ENCODE measurements at regions not wholly inside any gene's neighbourhood (a gene's known extent, or its start where the extent isn't known, plus 50 kb on each side); places are given as distances from the start of the nearest gene placed in this dataset.

GRCh38 chr1:239717918-239718184 lies 331.5 kb downstream of the CHRM3 start:
- no peak for DNase-seq (ENCODE audit: extremely low read depth in 1 of 11, low read depth in 9 of 11, low spot score in 4 of 11)

DNA sequence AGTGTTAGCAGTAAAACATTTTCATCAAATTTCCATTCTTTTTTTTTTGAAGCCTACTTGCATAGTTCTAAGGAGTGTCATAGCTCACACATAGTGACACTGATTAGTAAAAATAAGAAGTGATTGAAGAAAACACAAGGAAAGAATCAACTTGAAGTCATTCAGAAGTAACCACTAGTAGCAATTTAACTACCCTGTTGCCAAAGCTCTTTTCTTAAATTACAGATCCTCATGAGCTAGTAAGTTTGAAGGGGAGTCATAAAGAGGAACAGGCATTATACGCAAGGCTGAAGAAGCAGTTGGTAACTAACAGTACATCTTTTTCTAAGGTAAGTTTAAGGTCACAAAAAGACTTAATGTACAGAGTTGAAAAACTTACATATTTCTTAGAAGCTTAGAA lies 332.2 kb downstream of the CHRM3 start:
- DNase-seq (ENCODE audit: extremely low read depth in 1 of 11, low read depth in 9 of 11, low spot score in 4 of 11): no peak

DNA sequence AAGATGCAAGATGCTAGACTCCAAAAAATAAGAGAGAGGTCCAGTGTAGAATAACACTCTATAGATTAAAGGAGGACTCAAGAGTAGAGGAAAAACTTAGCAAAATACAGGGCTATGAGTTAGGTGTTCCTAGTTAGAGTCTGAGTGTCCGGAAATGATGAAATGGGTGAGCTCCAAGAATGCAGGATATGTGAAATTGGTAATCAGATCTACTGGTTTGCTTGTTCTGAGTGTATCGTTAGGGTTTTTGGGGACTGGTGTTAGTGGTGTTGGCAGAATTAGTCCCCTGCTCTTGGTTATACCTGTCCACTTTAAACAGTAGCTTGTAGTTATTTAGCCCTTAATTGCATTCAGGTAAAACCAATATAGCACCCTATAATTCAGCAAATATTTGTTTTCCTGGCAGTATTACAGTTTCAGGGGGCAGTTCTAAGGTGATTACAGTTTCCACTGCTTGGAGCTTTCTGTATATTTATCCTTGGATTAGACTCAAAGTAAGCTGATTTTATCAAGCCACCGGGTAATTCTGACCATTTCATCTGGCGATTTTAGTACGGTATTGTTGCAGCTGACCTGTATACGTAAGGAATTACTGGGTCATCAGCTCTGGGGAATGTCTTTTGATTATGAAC lies 332.7 kb downstream of the CHRM3 start:
- no peak for DNase-seq (ENCODE audit: extremely low read depth in 1 of 11, low read depth in 9 of 11, low spot score in 4 of 11)

DNA sequence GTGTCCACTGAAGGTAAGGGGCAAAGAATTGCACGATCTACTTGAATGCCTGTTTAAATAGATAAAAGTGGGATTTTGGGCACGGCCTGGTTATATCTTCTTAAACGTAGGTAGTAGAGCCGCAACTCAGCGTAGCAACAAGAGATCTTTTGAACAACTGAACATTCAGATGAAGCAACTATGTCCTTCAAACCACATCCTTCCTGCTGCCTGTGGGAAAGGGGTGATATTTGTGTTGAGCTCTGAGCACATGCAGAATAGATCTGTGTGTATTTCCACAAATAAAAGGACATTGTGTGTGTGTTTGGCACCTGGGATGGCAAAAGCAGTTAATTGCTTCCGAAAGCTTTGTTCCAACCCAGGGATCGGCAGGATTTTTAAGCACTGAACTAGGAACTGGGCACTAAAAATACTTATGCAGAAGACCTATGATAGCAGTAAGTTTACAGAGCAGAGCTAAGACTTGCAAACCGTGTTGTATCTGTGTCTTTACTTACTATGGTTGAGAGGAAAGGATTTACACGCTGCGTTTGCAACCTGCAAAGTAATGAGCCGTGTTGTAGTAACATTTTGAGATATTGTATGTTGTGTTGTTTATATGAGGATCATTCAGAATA lies 333.4 kb downstream of the CHRM3 start:
- DNase-seq (ENCODE audit: extremely low read depth in 1 of 11, low read depth in 9 of 11, low spot score in 4 of 11): no peak

- DNase-seq (ENCODE audit: extremely low read depth in 1 of 11, low read depth in 9 of 11, low spot score in 4 of 11): no peak
Measured at GRCh38 chr1:239722035-239722434, 335.7 kb downstream of the CHRM3 start.

DNA sequence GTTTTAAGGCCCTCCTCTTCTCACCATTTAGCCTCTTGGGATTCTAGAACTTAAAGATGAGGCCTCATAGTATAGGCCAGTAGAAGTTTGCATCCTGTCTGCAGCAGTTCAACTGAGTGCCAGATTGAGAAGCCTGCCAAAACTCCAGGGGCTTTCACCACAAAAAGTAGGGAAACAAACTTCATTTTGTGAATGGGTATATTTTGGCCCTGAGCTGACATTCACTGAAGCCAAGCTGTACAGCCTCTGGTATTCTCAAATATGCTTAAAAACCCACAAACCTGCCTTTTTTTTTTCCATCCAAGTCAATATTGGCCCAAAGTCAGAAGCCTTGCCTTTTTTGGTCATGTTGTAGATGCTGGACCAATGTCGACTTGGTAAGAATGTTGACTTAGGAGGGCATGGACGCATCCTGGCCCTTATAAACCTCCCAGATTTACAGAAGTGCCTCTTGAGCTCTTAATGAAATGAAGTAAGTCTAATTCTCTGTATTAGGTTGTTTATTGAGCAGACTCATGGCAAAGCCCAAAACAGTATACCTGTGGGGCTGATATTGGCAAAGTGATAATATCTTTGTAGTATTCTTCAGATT lies 337.5 kb downstream of the CHRM3 start:
- DNase-seq (ENCODE audit: extremely low read depth in 1 of 11, low read depth in 9 of 11, low spot score in 4 of 11): no peak

DNA sequence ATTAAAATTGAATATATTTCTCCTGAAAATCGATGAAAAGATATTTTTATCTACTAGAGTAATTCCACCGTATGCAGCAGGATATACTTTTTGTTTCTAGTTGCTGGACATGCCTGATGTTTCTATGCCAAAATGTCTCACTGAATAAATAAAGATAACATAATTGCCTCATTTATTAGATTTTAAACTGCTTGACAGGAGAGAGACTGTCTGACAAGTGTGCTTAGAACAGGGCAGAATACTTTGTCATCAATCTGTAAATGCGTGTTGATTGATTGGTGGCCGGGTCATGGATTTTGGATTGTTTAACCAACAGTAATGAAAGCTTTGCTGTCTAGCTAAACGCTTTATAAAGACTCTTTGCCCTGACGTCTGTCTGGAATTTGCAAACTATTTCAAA lies 339.0 kb downstream of the CHRM3 start:
- no peak for DNase-seq (ENCODE audit: extremely low read depth in 1 of 11, low read depth in 9 of 11, low spot score in 4 of 11)

- no peak for DNase-seq (ENCODE audit: extremely low read depth in 1 of 11, low read depth in 9 of 11, low spot score in 4 of 11)
Measured at GRCh38 chr1:239725933-239726332, 339.6 kb downstream of the CHRM3 start.

DNA sequence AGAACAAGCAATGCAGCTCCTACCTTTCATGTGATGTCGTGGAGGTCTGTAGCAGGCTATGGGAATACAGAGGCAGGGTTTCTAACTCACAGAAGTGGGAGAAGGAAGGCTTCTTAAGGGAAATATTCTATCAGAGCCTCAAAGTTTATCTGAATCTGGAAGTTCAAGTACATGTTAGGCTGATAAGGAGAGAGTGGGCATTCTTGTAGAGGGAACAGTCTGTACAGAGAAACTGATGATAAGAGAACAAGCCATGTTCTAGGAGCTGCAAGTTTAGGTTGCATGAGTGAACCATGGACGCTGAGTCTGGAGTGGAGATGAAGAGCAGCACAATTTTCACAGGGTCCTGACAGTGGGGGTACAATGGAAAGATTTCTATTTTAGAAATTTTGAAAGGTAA lies 344.0 kb downstream of the CHRM3 start:
- no peak for DNase-seq (ENCODE audit: extremely low read depth in 1 of 11, low read depth in 9 of 11, low spot score in 4 of 11)

GRCh38 chr1:239731082-239731748 lies 344.8 kb downstream of the CHRM3 start:
- no peak for DNase-seq (ENCODE audit: extremely low read depth in 1 of 11, low read depth in 9 of 11, low spot score in 4 of 11)

- no peak for DNase-seq (ENCODE audit: extremely low read depth in 1 of 11, low read depth in 9 of 11, low spot score in 4 of 11)
Measured at GRCh38 chr1:239732770-239733169, 346.4 kb downstream of the CHRM3 start.

- no peak for DNase-seq (ENCODE audit: extremely low read depth in 1 of 11, low read depth in 9 of 11, low spot score in 4 of 11)
Measured at GRCh38 chr1:239733995-239734394, 347.6 kb downstream of the CHRM3 start.

GRCh38 chr1:239735111-239735510 lies 348.7 kb downstream of the CHRM3 start:
- peak in 1 of 11 donors; percentile 13 for DNase-seq (ENCODE audit: extremely low read depth in 1 of 11, low read depth in 9 of 11, low spot score in 4 of 11)

DNA sequence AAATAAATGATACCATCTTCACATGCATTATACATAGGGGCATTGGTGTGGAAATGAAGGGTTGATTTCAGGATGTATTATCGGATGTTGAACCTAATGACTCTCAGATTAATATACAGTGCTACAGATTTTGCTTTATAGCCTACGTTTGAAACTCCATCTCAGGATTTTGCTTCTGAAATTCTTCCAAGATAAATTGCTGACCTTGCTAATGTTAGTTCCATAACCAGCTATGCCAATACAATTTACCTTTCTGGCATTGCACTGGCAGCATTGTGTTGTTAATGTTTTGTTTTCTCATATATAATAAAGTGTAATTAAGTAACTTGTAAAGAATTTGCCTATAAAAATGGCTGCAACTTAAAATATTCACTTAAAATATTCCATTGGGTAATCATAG lies 350.1 kb downstream of the CHRM3 start:
- DNase-seq (ENCODE audit: extremely low read depth in 1 of 11, low read depth in 9 of 11, low spot score in 4 of 11): no peak

DNA sequence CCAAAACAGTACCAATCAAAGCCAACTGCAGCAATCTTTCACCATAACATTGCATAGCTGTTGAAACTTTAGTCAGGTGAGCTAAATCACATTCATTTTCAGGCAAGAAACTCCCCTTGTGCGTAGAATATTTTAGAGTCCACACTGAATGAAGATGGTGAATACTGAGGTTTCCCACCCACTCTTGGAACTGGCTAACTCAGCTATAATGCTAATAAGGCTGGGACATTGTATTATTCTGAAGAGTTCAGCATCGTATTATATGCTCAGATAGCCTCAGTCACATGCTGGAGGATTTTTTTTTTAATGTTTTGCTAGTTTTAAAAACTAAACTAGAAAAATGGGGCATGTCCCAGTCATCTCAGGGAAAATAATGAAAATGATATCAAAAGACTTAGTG lies 352.3 kb upstream of the FMN2 start:
- DNase-seq (ENCODE audit: extremely low read depth in 1 of 11, low read depth in 9 of 11, low spot score in 4 of 11): no peak

DNA sequence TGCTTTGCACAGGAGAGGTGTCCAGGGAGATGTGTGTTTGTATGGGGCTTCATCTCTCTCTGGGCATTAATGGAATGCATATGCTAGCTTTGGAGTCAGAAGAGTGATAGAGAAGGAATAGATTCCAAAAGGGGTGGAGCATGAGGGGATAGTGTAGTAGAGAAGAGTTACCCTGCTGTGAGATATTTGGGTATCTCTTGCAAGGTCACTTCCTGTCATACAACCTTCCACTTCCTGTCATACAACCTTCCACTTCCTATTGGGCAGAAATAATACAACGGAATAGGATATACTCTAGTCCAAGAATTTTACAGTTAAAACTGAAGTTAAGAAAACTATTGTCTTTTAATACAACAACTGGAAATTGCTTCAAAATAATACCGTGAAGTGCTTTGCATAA lies 351.8 kb upstream of the FMN2 start:
- no peak for DNase-seq (ENCODE audit: extremely low read depth in 1 of 11, low read depth in 9 of 11, low spot score in 4 of 11)

GRCh38 chr1:239742416-239743109 lies 349.1 kb upstream of the FMN2 start:
- DNase-seq (ENCODE audit: extremely low read depth in 1 of 11, low read depth in 9 of 11, low spot score in 4 of 11): no peak

GRCh38 chr1:239744851-239745250 lies 346.8 kb upstream of the FMN2 start:
- no peak for DNase-seq (ENCODE audit: extremely low read depth in 1 of 11, low read depth in 9 of 11, low spot score in 4 of 11)

DNA sequence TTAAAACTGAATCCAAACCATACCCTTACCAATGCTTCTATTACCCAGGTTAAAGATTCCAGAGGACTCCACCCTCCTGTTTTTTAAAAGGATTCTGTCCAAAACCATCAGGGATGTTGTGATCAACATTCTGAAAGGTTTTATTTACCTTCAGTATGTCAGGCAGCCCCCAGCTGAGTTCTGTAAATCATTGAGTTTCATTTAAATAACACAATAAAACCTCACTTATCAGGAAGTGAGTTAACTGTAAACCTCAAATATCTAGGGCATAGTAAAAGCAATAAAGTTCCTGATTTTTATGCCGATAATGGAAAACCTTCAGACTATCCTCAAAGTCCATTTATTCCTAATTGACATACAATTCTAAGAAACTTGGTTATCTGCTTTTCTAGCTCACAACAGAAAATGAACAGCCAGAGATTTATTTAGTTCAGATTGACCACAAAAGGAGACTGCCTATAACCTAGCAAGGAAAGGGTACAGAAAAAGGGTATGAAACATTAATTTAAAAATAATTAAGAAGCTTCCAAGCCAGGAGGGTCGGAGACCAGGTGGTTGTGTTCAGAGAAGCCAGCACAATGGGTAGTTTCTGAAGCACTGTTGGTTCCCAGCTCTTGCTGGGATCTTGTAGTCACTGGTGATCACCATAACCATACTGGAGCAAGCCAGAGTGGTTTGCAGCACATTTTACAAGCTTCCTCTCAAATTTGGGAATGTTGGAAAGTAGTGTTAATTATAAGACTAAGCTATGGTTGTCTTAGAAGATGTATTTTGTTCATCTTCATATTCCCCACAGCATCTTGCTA lies 336.4 kb upstream of the FMN2 start:
- no peak for DNase-seq (ENCODE audit: extremely low read depth in 1 of 11, low read depth in 9 of 11, low spot score in 4 of 11)
